HepG2 (cell line): ENCODE measurements at regions not wholly inside any gene's neighbourhood (a gene's known extent, or its start where the extent isn't known, plus 50 kb on each side); places are given as distances from the start of the nearest gene placed in this dataset.

Experiments used
- AHR ChIP-seq: IDR thresholded peaks from 2 replicates; pipeline ENCODE4 v1.6.1; 2018; ENCODE audit warnings: missing genetic modification reagents, missing compliant biosample characterization
- ATF3 ChIP-seq: sonication (generic); formaldehyde crosslinking; IDR thresholded peaks from 2 replicates; pipeline ENCODE4 v1.4.0; 2020; ENCODE audit warnings: missing genetic modification reagents
- ELF4 ChIP-seq: sonication (generic); formaldehyde crosslinking; IDR thresholded peaks from 2 replicates; pipeline ENCODE4 v1.5.0; 2020; ENCODE audit warnings: missing genetic modification reagents, mild to moderate bottlenecking, moderate library complexity, borderline replicate concordance
- IKZF5 ChIP-seq: IDR thresholded peaks from 2 replicates; pipeline ENCODE4 v1.6.1; 2018; ENCODE audit warnings: missing genetic modification reagents, mild to moderate bottlenecking, missing compliant biosample characterization
- LCORL ChIP-seq, 2 experiments: fragments of 450-650 bp in 1 of 2; sonication (generic) in 1 of 2; formaldehyde crosslinking in 1 of 2; IDR thresholded peaks; 2 replicates each; pipeline versions ENCODE4 v1.5.0 to v1.6.1; 2017 to 2020; ENCODE audit warnings: antibody characterized with exemption in 1 of 2, missing genetic modification reagents in 1 of 2
- PAF1 ChIP-seq: IDR thresholded peaks from 2 replicates; pipeline ENCODE4 v1.6.1; 2016; ENCODE audit warnings: missing genetic modification reagents, missing compliant biosample characterization
- TEF ChIP-seq: sonication (generic); formaldehyde crosslinking; IDR thresholded peaks from 2 replicates; pipeline ENCODE4 v1.5.0; 2020; ENCODE audit warnings: missing genetic modification reagents
- TFDP1 ChIP-seq: IDR thresholded peaks from 2 replicates; pipeline ENCODE4 v1.6.1; 2016; ENCODE audit warnings: missing compliant biosample characterization, missing genetic modification reagents, borderline replicate concordance
- TFE3 ChIP-seq: IDR thresholded peaks from 2 replicates; pipeline ENCODE4 v1.6.1; 2016
- ZBTB1 ChIP-seq: sonication (generic); formaldehyde crosslinking; IDR thresholded peaks from 2 replicates; pipeline ENCODE4 v1.4.0; 2020; ENCODE audit warnings: missing genetic modification reagents, borderline replicate concordance
- ZNF138 ChIP-seq: sonication (generic); formaldehyde crosslinking; IDR thresholded peaks from 2 replicates; pipeline ENCODE4 v1.5.0; 2020; ENCODE audit warnings: mild to moderate bottlenecking, low read depth, missing genetic modification reagents
- ZNF225 ChIP-seq: sonication (generic); formaldehyde crosslinking; IDR thresholded peaks from 2 replicates; pipeline ENCODE4 v1.4.0; 2020; ENCODE audit warnings: mild to moderate bottlenecking, missing genetic modification reagents
- ZNF251 ChIP-seq: sonication (generic); formaldehyde crosslinking; IDR thresholded peaks from 2 replicates; pipeline ENCODE4 v1.9.0; 2021; ENCODE audit warnings: mild to moderate bottlenecking, missing genetic modification reagents
- ZNF33B ChIP-seq: sonication (generic); formaldehyde crosslinking; IDR thresholded peaks from 2 replicates; pipeline ENCODE4 v1.5.1; 2020; ENCODE audit warnings: mild to moderate bottlenecking, missing genetic modification reagents
- ZNF382 ChIP-seq: sonication (generic); formaldehyde crosslinking; IDR thresholded peaks from 2 replicates; pipeline ENCODE4 v1.5.0; 2020; ENCODE audit warnings: missing genetic modification reagents, mild to moderate bottlenecking, borderline replicate concordance
- ZNF552 ChIP-seq: sonication (generic); formaldehyde crosslinking; IDR thresholded peaks from 2 replicates; pipeline ENCODE4 v1.9.0; 2022; ENCODE audit warnings: missing genetic modification reagents, mild to moderate bottlenecking, borderline replicate concordance
- ZNF574 ChIP-seq: sonication (generic); formaldehyde crosslinking; IDR thresholded peaks from 2 replicates; pipeline ENCODE4 v1.4.0; 2020; ENCODE audit warnings: missing genetic modification reagents
- ZNF710 ChIP-seq: sonication (generic); formaldehyde crosslinking; IDR thresholded peaks from 2 replicates; pipeline ENCODE4 v1.5.0; 2020; ENCODE audit warnings: mild to moderate bottlenecking, missing genetic modification reagents, borderline replicate concordance
- ZNF768 ChIP-seq: sonication (generic); formaldehyde crosslinking; IDR thresholded peaks from 2 replicates; pipeline ENCODE4 v1.4.0; 2020; ENCODE audit warnings: missing genetic modification reagents
- ZSCAN9 ChIP-seq: IDR thresholded peaks from 2 replicates; pipeline ENCODE4 v1.6.1; 2016; ENCODE audit warnings: borderline replicate concordance

- TF ChIP-seq TEF (CRISPR knock-in tag) (peak; percentile 72; the same call in 1 of the 2 replicates), TFDP1 (no peak), ZBTB1 (no peak), ZNF382 (CRISPR knock-in tag) (no peak), AHR (CRISPR knock-in tag) (no peak), ZNF225 (no peak), ZNF251 (CRISPR knock-in tag) (no peak), ELF4 (CRISPR knock-in tag) (no peak), IKZF5 (CRISPR knock-in tag) (peak; percentile 40; the same call in 1 of the 2 replicates), TFE3 (CRISPR knock-in tag) (peak; percentile 62; the same call in 1 of the 2 replicates), ZNF768 (no peak), ZNF33B (CRISPR knock-in tag) (no peak; the same call in 1 of the 2 replicates), PAF1 (CRISPR knock-in tag) (no peak), ZNF574 (CRISPR knock-in tag) (no peak), ZNF710 (CRISPR knock-in tag) (no peak), LCORL (IDR thresholded peaks at IDR 0.05) (no peak), LCORL (CRISPR knock-in tag; IDR thresholded peaks at IDR 0.05) (peak; percentile 37; the same call in 1 of the 2 replicates), ZNF138 (no peak), ZSCAN9 (CRISPR knock-in tag) (0 out of 2 replicates have a peak, but pooled peaks have one; percentile 50), ATF3 (CRISPR knock-in tag) (peak; percentile 54; the same call in 1 of the 2 replicates), ZNF552 (no peak)
These were observed 677.8 kb downstream of the TSN start (continued) for GRCh38 chr2:122433123-122433754.
